Neural progenitor cell (in vitro differentiated cells): ENCODE measurements at regions not wholly inside any gene's neighbourhood (a gene's known extent, or its start where the extent isn't known, plus 50 kb on each side); places are given as distances from the start of the nearest gene placed in this dataset.

Experiments used
- DNase-seq: peaks from one replicate; pipeline ENCODE4 v3.0.0-alpha.2; 2016; ENCODE audit warnings: low spot score
- H2AFZ ChIP-seq: fragments of 200-600 bp; sonication (generic); replicated peaks from 2 replicates; pipeline ENCODE4 v1.6.1; 2016; ENCODE audit warnings: antibody characterized with exemption
- H3F3A ChIP-seq: fragments of 200-600 bp; sonication (generic); 2 replicates; pipeline ENCODE4 v1.6.1; 2016; ENCODE audit warnings: antibody characterized with exemption, low read depth
- H3K27ac ChIP-seq: fragments of 200-600 bp; sonication (generic); 2 replicates; pipeline ENCODE4 v1.5.1; 2016; ENCODE audit warnings: mild to moderate bottlenecking
- H3K27me3 ChIP-seq: fragments of 200-600 bp; sonication (generic); 2 replicates; pipeline ENCODE4 v1.6.1; 2016; ENCODE audit warnings: mild to moderate bottlenecking, moderate library complexity
- H3K36me3 ChIP-seq: fragments of 200-600 bp; sonication (generic); 2 replicates; pipeline ENCODE4 v1.5.1; 2016
- H3K4me1 ChIP-seq: fragments of 200-600 bp; sonication (generic); 2 replicates; pipeline ENCODE4 v1.6.1; 2016; ENCODE audit warnings: mixed run types
- H3K4me2 ChIP-seq: fragments of 200-600 bp; sonication (generic); 2 replicates; pipeline ENCODE4 v1.6.1; 2016
- H3K4me3 ChIP-seq: fragments of 200-600 bp; sonication (generic); 2 replicates; pipeline ENCODE4 v1.5.1; 2016
- H3K79me2 ChIP-seq: fragments of 200-600 bp; sonication (generic); 2 replicates; pipeline ENCODE4 v1.6.1; 2016; ENCODE audit warnings: low read depth
- H3K9ac ChIP-seq: fragments of 200-600 bp; sonication (generic); 2 replicates; pipeline ENCODE4 v1.6.1; 2016
- H3K9me3 ChIP-seq: fragments of 200-600 bp; sonication (generic); 2 replicates; pipeline ENCODE4 v1.5.1; 2016; ENCODE audit warnings: low read depth
- H4K20me1 ChIP-seq: fragments of 200-600 bp; sonication (generic); 2 replicates; pipeline ENCODE4 v1.6.1; 2016; ENCODE audit warnings: low read depth
- H3K27ac Mint-ChIP-seq: 3 replicates; pipeline ENCODE4 v1.8.0; 2021; ENCODE audit warnings: mixed read lengths
- H3K27me3 Mint-ChIP-seq: 2 replicates; pipeline ENCODE4 v1.8.0; 2022; ENCODE audit warnings: low read depth, mild to moderate bottlenecking, inconsistent platforms, moderate library complexity, mixed read lengths; ENCODE audit not compliant: insufficient read depth
- H3K36me3 Mint-ChIP-seq: 3 replicates; pipeline ENCODE4 v1.8.0; 2021; ENCODE audit warnings: mixed read lengths
- H3K4me1 Mint-ChIP-seq: 3 replicates; pipeline ENCODE4 v1.8.0; 2021; ENCODE audit warnings: mixed read lengths
- H3K4me3 Mint-ChIP-seq: 3 replicates; pipeline ENCODE4 v1.8.0; 2021; ENCODE audit warnings: mild to moderate bottlenecking, moderate library complexity, mixed read lengths
- H3K9me3 Mint-ChIP-seq: 3 replicates; pipeline ENCODE4 v1.8.0; 2020; ENCODE audit warnings: mixed read lengths
- CTCF ChIP-seq: fragments of 200-600 bp; sonication (generic); IDR thresholded peaks from 2 replicates; pipeline ENCODE4 v1.5.1; 2017; ENCODE audit warnings: antibody characterized with exemption, mild to moderate bottlenecking
- EZH2 ChIP-seq: fragments of 200-600 bp; sonication (generic); IDR thresholded peaks from 2 replicates; pipeline ENCODE4 v1.6.1; 2017; ENCODE audit warnings: antibody characterized with exemption, mild to moderate bottlenecking, moderate library complexity
- EZH2phosphoT487 ChIP-seq: fragments of 200-600 bp; sonication (generic); IDR thresholded peaks from 2 replicates; pipeline ENCODE4 v1.6.1; 2017; ENCODE audit warnings: antibody characterized with exemption

DNA sequence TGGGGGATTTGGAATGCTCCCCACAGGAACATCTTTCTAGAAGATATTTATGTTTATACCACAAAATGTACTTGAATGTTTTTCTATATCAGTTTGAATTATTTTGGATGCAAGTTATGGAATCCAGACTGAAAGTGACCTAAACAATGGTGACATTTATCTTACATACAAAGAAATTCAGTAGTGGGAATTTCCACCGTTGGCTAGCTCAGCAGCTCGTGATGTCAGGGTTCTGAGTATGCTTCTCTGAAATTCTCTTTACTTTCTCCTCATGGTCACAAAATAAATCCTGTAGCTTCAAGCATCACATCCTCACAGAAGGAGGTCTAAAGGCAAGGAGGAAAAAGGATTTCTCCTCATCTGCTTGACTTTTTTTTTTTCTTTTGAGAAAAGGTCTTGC is 105.3 kb downstream of the AKAIN1 start:
- no peaks in the 10 kb centered on the region for H3K4me1 ChIP-seq
- Mint-ChIP-seq H3K4me3 (no peak overlapping the region), H3K27me3 (no peaks in the 10 kb centered on the region), H3K27ac (no peak overlapping the region), H3K4me1 (no peaks in the 10 kb centered on the region), H3K36me3 (no peaks in the 10 kb centered on the region), H3K9me3 (peaks cover 11% of the 10 kb centered on the region)
- H3K79me2 ChIP-seq, result no peaks in the 10 kb centered on the region
- no peak overlapping the region for H2AFZ ChIP-seq
- no peak overlapping the region for H3K27ac ChIP-seq
- H4K20me1 ChIP-seq, result no peaks in the 10 kb centered on the region
- no peak for DNase-seq
- H3K9ac ChIP-seq, result no peak overlapping the region
- no peaks in the 10 kb centered on the region for H3K9me3 ChIP-seq
- no peak overlapping the region for H3K4me2 ChIP-seq
- no peaks in the 10 kb centered on the region for H3K27me3 ChIP-seq
- no peaks in the 10 kb centered on the region for H3F3A ChIP-seq
- no peak overlapping the region for H3K4me3 ChIP-seq
- no peak for TF ChIP-seq CTCF
- TF ChIP-seq EZH2phosphoT487, result no peak
- TF ChIP-seq EZH2, result no peak
- no peaks in the 10 kb centered on the region for H3K36me3 ChIP-seq

GRCh38 chr18:5075297-5075696 is 121.8 kb downstream of the AKAIN1 start:
- Mint-ChIP-seq H3K27ac (no peak overlapping the region), H3K4me1 (peaks cover 3% of the 10 kb centered on the region), H3K27me3 (peaks cover 2% of the 10 kb centered on the region), H3K36me3 (no peaks in the 10 kb centered on the region), H3K9me3 (no peaks in the 10 kb centered on the region), H3K4me3 (no peak overlapping the region)
- Histone ChIP-seq H3K4me1 (no peaks in the 10 kb centered on the region), H3F3A (no peaks in the 10 kb centered on the region), H3K9me3 (no peaks in the 10 kb centered on the region), H3K9ac (no peak overlapping the region), H4K20me1 (no peaks in the 10 kb centered on the region), H3K79me2 (no peaks in the 10 kb centered on the region), H3K27me3 (no peaks in the 10 kb centered on the region), H3K4me2 (no peak overlapping the region), H2AFZ (no peak overlapping the region), H3K27ac (no peak overlapping the region), H3K36me3 (no peaks in the 10 kb centered on the region), H3K4me3 (no peak overlapping the region)
- no peak for TF ChIP-seq EZH2phosphoT487
- no peak for DNase-seq

- H3K27ac ChIP-seq, result no peak overlapping the region
- peak; percentile 67 for TF ChIP-seq CTCF
- TF ChIP-seq EZH2, result no peak
- TF ChIP-seq EZH2phosphoT487, result no peak
- H3K4me1 Mint-ChIP-seq, result peaks cover under 1% of the 10 kb centered on the region
- H3K36me3 Mint-ChIP-seq, result no peaks in the 10 kb centered on the region
- H3K9me3 Mint-ChIP-seq, result no peaks in the 10 kb centered on the region
- no peaks in the 10 kb centered on the region for H3K27me3 Mint-ChIP-seq
- H3K9ac ChIP-seq, result no peak overlapping the region
- H3K79me2 ChIP-seq, result no peaks in the 10 kb centered on the region
- H3K4me1 ChIP-seq, result no peaks in the 10 kb centered on the region
- no peaks in the 10 kb centered on the region for H4K20me1 ChIP-seq
- H3K4me3 ChIP-seq, result no peak overlapping the region
- H3F3A ChIP-seq, result no peaks in the 10 kb centered on the region
- no peaks in the 10 kb centered on the region for H3K27me3 ChIP-seq
- no peak overlapping the region for H3K27ac Mint-ChIP-seq
- DNase-seq, result peak; percentile 65
- H3K4me2 ChIP-seq, result no peak overlapping the region
- peak overlapping the region; percentile 3 for H2AFZ ChIP-seq
- no peaks in the 10 kb centered on the region for H3K9me3 ChIP-seq
- H3K4me3 Mint-ChIP-seq, result no peak overlapping the region
- H3K36me3 ChIP-seq, result no peaks in the 10 kb centered on the region
These were observed 123.8 kb downstream of the AKAIN1 start for GRCh38 chr18:5073026-5073944.

GRCh38 chr18:5068851-5069250 is 128.2 kb downstream of the AKAIN1 start:
- no peak overlapping the region for H3K4me3 Mint-ChIP-seq
- Histone ChIP-seq H2AFZ (no peak overlapping the region), H3K4me3 (no peak overlapping the region), H3K4me1 (no peaks in the 10 kb centered on the region), H3K36me3 (no peaks in the 10 kb centered on the region), H3F3A (no peaks in the 10 kb centered on the region), H3K9ac (no peak overlapping the region), H3K9me3 (no peaks in the 10 kb centered on the region), H3K79me2 (no peaks in the 10 kb centered on the region), H4K20me1 (no peaks in the 10 kb centered on the region), H3K27me3 (no peaks in the 10 kb centered on the region), H3K4me2 (no peak overlapping the region), H3K27ac (no peak overlapping the region)
- peaks cover 4% of the 10 kb centered on the region for H3K27me3 Mint-ChIP-seq
- H3K36me3 Mint-ChIP-seq, result no peaks in the 10 kb centered on the region
- no peaks in the 10 kb centered on the region for H3K9me3 Mint-ChIP-seq
- peaks cover 7% of the 10 kb centered on the region for H3K4me1 Mint-ChIP-seq
- TF ChIP-seq CTCF, result no peak
- no peak for TF ChIP-seq EZH2phosphoT487
- no peak for TF ChIP-seq EZH2
- DNase-seq, result no peak
- H3K27ac Mint-ChIP-seq, result no peak overlapping the region
